ENCODE measurements at regions not wholly inside any gene's neighbourhood (a gene's known extent, or its start where the extent isn't known, plus 50 kb on each side); places are given as distances from the start of the nearest gene placed in this dataset.

- no peak overlapping the region for H3K4me2 ChIP-seq
- ChIA-PET CTCF (interaction anchor here (1.7 kb wide), 1 partner anchor 11 kb away, joined by 5 read pairs; no protein-coding TSS in a partner anchor), POLR2A (no interaction called here)
- FAIRE-seq, result no peak
- H3K27ac ChIP-seq, result no peak overlapping the region
- no peaks in the 10 kb centered on the region for H3K9me3 ChIP-seq
- DNase-seq (ENCODE audit: low read depth in 1 of 2, low spot score in 1 of 2), result no peak
- no peak overlapping the region for H3K4me3 ChIP-seq
- WGBS (ENCODE audit: missing lambda C conversion rate), result 87% methylated on average over 2 of the region's 2 CpGs
- ATAC-seq, result no peak
- TF ChIP-seq E2F6 (IDR thresholded peaks at IDR 0.05; ENCODE audit: borderline replicate concordance, low read depth), result no peak
- no peak for TF ChIP-seq BCL3 (IDR thresholded peaks at IDR 0.05)
- TF ChIP-seq KDM5A (IDR thresholded peaks at IDR 0.05), result no peak
- TF ChIP-seq, protein P1, sequence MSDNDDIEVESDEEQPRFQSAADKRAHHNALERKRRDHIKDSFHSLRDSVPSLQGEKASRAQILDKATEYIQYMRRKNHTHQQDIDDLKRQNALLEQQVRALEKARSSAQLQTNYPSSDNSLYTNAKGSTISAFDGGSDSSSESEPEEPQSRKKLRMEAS (IDR thresholded peaks at IDR 0.05), result no peak
- no peak for TF ChIP-seq ZSCAN20 (CRISPR knock-in tag; IDR thresholded peaks at IDR 0.05)
- no peak for TF ChIP-seq RAD21 (conservative IDR thresholded peaks at IDR 0.05 in 1 of 2, IDR thresholded peaks at IDR 0.05 in 1 of 2)
- TF ChIP-seq, protein P2, sequence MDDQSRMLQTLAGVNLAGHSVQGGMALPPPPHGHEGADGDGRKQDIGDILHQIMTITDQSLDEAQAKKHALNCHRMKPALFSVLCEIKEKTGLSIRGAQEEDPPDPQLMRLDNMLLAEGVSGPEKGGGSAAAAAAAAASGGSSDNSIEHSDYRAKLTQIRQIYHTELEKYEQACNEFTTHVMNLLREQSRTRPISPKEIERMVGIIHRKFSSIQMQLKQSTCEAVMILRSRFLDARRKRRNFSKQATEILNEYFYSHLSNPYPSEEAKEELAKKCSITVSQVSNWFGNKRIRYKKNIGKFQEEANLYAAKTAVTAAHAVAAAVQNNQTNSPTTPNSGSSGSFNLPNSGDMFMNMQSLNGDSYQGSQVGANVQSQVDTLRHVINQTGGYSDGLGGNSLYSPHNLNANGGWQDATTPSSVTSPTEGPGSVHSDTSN (IDR thresholded peaks at IDR 0.05), result no peak
- no peak for TF ChIP-seq FOSB (CRISPR knock-in tag; IDR thresholded peaks at IDR 0.05)
- no peak for TF ChIP-seq ZC3H11A (IDR thresholded peaks at IDR 0.05)
- TF ChIP-seq HEYL (CRISPR knock-in tag; IDR thresholded peaks at IDR 0.05), result no peak
- TF ChIP-seq, protein P3, sequence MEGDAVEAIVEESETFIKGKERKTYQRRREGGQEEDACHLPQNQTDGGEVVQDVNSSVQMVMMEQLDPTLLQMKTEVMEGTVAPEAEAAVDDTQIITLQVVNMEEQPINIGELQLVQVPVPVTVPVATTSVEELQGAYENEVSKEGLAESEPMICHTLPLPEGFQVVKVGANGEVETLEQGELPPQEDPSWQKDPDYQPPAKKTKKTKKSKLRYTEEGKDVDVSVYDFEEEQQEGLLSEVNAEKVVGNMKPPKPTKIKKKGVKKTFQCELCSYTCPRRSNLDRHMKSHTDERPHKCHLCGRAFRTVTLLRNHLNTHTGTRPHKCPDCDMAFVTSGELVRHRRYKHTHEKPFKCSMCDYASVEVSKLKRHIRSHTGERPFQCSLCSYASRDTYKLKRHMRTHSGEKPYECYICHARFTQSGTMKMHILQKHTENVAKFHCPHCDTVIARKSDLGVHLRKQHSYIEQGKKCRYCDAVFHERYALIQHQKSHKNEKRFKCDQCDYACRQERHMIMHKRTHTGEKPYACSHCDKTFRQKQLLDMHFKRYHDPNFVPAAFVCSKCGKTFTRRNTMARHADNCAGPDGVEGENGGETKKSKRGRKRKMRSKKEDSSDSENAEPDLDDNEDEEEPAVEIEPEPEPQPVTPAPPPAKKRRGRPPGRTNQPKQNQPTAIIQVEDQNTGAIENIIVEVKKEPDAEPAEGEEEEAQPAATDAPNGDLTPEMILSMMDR (IDR thresholded peaks at IDR 0.05), result no peak
- no peak for TF ChIP-seq RCOR1 (IDR thresholded peaks at IDR 0.05; ENCODE audit: low read depth, low read length)
- TF ChIP-seq ZNF302 (CRISPR knock-in tag; IDR thresholded peaks at IDR 0.05), result no peak
- TF ChIP-seq HES2 (IDR thresholded peaks at IDR 0.05), result no peak
- no peak for TF ChIP-seq RFX5 (IDR thresholded peaks at IDR 0.05)
- no peak for TF ChIP-seq POLR2A (IDR thresholded peaks at IDR 0.05; ENCODE audit: low read length)
- H3K4me1 ChIP-seq, result no peaks in the 10 kb centered on the region
These were observed 214.4 kb downstream of the TLE3 start for GRCh38 chr15:69883306-69883705.

- POLR2A ChIA-PET, result no interaction called here
- no peak for DNase-seq (ENCODE audit: low read depth in 1 of 2, low spot score in 1 of 2)
- no peaks in the 10 kb centered on the region for H3K4me1 ChIP-seq
- H3K4me2 ChIP-seq, result no peak overlapping the region
- ATAC-seq, result no peak
- CTCF ChIA-PET, result interaction anchor here (1.0 to 1.4 kb wide), 3 partner anchors 12 to 17 kb away, joined by 3 read pairs; no protein-coding TSS in a partner anchor
- FAIRE-seq, result no peak
- 0 out of 3 replicates have a peak, but pooled peaks cover 3% of the 10 kb centered on the region for H3K9me3 ChIP-seq
- no peak for TF ChIP-seq ESRRA (IDR thresholded peaks at IDR 0.05; ENCODE audit: borderline replicate concordance, low read length)
- TF ChIP-seq PHF8 (IDR thresholded peaks at IDR 0.05; ENCODE audit: borderline replicate concordance, low read depth), result no peak
- no peak for TF ChIP-seq FOSB (CRISPR knock-in tag; IDR thresholded peaks at IDR 0.05)
- TF ChIP-seq CBX8 (IDR thresholded peaks at IDR 0.05), result no peak
- no peak for TF ChIP-seq NPAS2 (CRISPR knock-in tag; IDR thresholded peaks at IDR 0.05; ENCODE audit: borderline replicate concordance)
- no peak for TF ChIP-seq CHD4 (IDR thresholded peaks at IDR 0.05; ENCODE audit: borderline replicate concordance)
- no peak for TF ChIP-seq E2F6 (IDR thresholded peaks at IDR 0.05; ENCODE audit: borderline replicate concordance, low read depth)
- TF ChIP-seq GATA3 (IDR thresholded peaks at IDR 0.05; ENCODE audit: borderline replicate concordance), result no peak
- no peak overlapping the region for H3K4me3 ChIP-seq
- 51% methylated on average over 19 of the region's 19 CpGs for WGBS (ENCODE audit: missing lambda C conversion rate)
- no peak overlapping the region for H3K27ac ChIP-seq
These were observed 212.4 kb downstream of the TLE3 start for GRCh38 chr15:69885173-69885955.
